GM19438 (cell line): ENCODE measurements at regions not wholly inside any gene's neighbourhood (a gene's known extent, or its start where the extent isn't known, plus 50 kb on each side); places are given as distances from the start of the nearest gene placed in this dataset.
"Not testable (repeated sequence)": the region's sequence is repeated elsewhere in the genome, so short reads cannot be mapped to it uniquely, and the experiment has no call there.

Experiments used
- ATAC-seq: cut with Tn5 transposase; IDR thresholded peaks from one replicate; pipeline ENCODE4 v1.9.1; 2021; ENCODE audit warnings: low read depth; ENCODE audit not compliant: unreplicated experiment

DNA sequence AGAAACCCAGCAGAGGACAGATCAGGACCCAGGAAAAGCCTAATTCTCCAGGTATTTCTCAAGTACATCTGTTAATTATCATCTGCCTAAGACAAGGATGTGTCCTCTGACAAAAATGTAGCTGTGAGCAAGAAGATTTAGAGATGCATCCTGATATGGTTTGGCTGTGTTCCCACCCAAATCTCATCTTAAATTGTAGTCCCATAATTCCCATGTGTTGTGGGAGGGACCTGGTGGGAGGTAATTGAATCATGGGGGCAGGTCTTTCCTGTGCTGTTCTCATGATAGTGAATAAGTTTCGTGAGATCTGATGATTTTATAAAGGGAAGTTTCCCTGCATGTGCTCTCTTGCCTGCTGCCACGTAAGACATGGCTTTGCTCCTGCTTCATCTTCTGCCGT is 381.8 kb downstream of the BUD13 start:
- no peak for ATAC-seq

- no peak for ATAC-seq
Observed at GRCh38 chr11:116388146-116388545, 384.6 kb downstream of the BUD13 start.

DNA sequence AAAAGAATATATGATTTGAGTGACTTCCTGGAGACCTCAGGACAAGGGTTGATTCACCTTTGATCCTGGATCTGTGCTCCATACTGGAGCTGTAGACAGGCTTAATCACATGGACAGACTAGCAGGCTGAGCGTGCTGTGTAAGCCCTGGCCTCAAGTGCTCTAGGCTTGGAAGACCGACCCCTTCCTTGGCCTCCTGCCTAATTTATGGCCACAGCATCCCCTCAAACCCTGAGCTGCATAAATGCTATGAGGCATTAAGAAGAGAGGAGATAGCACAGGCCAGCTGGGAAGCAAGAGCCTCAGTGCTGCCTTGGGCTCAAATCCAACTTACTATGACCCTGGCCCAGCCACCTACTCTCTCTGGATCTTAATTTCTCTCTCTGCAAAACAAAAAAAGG is 385.1 kb downstream of the BUD13 start:
- no peak for ATAC-seq

GRCh38 chr11:116386118-116386699 is 386.6 kb downstream of the BUD13 start:
- no peak for ATAC-seq

DNA sequence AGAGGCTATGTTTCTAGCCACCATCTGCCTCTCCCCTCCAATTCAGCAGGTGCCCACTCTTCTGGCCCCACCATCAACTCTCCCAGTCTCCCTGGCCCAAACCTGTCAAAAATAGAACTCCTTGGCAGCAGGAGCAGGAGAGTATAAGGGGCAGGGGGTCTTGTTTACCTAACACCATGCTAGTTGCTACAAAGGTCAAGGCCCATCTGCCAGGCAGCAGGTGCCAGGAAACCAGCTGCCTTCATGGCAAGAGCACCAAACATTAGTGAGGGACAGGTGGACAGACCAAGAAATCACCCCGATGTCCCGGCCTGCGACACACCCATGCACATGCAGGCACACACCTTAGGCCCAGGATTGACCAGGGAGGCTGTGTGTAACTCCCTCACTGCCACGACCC is 387.9 kb downstream of the BUD13 start:
- no peak for ATAC-seq

DNA sequence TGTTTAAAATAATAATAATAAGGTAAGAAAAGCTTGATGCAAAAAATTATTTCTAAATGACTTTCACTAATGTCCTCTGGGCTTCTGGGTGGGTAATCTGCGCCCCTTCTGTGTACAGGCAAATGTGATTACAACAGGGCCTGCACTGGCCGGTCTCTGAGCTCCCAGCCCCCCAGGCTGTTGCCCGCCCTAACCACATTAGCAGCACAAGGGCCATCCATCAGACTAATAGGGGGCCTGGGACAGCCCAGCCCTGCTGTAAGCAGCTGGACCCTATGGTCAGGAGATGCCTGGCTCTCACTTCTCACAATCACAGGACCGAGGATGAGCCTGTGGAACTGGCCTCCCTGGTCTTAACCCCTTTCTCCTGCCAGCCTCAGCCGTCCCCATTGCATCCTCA is 388.4 kb downstream of the BUD13 start:
- no peak for ATAC-seq

- no peak for ATAC-seq
Observed at GRCh38 chr11:116379185-116379828, 393.5 kb downstream of the BUD13 start.

GRCh38 chr11:116376547-116376946 is 396.2 kb downstream of the BUD13 start:
- no peak for ATAC-seq

DNA sequence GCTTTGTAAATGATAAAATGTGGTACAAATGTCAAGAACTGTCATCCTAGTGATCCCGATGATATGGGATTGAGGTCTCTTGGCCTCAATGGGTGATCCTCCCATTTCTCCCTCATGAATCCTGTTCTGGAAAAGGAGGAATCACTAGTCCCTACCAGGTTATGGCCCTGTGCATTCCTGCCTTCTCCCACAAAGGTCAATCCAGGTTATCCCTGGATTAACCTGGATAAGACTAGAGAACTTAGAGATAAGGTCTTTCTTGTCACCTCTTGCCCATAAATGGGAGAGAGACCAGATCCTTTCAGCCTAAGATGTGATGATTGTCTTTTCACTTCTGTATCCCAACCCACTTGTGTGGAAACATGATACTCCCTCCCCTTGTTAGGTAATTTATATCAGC is 396.7 kb downstream of the BUD13 start:
- ATAC-seq, result no peak

DNA sequence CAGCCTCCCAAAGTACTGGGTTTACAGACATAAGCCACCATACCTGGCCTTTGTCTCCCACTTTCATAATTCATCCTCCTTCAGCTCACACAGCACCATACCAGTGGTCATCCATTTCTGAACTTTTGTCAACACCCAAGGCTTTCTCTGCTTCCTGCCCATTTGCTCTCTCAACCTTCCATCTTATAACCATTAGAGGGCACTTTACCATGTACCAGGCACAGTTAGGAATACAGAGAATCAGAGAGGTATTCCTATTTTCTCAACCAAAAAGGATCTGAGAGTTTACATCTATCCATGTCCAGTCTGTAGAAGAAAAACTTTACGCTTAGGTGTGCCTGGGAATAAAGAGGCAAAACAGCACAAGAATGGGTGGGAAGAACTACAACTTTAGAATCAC is 397.6 kb downstream of the BUD13 start:
- ATAC-seq, result no peak

- ATAC-seq, result no peak
Observed at GRCh38 chr11:116374085-116374484, 398.7 kb downstream of the BUD13 start.

DNA sequence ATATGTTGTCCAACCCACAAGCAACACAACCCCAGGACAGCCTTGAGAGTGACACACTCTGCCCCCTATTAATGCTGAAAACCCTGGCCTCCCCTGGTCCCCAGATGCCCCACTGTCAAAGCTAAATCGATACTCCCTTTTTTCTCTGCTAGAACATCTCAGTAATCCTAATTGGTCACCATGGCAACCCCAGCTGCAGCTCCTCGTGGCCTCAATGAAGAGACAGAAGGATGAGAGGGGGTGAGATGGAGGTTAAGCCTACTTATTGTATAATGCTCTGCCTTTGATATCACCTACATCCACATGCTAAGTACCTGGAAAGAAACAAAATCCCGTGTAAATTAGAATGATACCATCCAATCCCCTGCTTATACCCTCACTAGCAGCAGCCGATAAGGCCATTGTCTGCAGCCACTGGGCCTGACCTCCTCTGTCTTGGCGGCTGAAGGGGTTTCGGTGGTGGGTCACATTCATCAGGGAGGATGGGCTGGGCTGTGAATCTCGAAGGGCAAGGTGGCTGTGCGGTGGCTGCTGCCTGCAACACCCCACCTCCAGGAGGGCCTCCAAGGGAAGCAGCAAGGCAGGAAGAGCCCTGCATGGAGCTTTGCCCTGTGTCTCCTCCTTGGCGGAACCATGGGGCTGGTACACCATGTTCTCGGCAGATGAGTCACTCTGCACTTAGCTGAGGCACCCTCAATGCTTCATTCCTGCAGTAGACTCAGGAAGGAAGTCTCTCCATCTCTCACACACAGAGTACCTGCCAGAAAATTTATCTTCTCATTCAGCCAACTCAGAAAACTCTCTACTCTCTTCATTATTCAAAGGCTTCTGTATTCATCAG is 399.5 kb downstream of the BUD13 start:
- no peak for ATAC-seq

- no peak for ATAC-seq
Observed at GRCh38 chr11:116371146-116371545, 401.6 kb downstream of the BUD13 start.

GRCh38 chr11:116368784-116369183 is 404.0 kb downstream of the BUD13 start:
- ATAC-seq, result no peak

GRCh38 chr11:116366980-116367645 is 405.7 kb downstream of the BUD13 start:
- ATAC-seq, result no peak

- ATAC-seq, result no peak
Observed at GRCh38 chr11:116366451-116366850, 406.3 kb downstream of the BUD13 start.

GRCh38 chr11:116364925-116365324 is 407.9 kb downstream of the BUD13 start:
- ATAC-seq, result not testable (repeated sequence)

DNA sequence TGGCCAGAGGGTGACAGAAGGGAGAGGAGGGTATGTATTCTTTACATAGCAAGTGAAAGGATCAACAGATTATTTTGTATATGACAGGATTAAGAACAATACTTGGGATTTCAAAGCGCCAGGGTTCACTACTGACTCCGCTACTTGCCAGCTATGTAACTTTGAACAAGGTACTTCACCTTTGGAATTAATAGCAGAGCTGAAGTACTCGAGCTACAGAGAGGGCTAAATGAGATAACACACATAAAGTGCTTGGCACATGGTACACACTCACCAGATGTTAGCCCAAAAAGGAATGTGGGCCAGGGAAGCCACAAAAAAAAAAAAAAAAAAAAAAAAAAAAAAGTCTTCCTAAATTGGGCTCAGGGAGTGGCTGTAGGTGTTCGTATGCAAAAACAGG is 408.4 kb downstream of the BUD13 start:
- no peak for ATAC-seq

DNA sequence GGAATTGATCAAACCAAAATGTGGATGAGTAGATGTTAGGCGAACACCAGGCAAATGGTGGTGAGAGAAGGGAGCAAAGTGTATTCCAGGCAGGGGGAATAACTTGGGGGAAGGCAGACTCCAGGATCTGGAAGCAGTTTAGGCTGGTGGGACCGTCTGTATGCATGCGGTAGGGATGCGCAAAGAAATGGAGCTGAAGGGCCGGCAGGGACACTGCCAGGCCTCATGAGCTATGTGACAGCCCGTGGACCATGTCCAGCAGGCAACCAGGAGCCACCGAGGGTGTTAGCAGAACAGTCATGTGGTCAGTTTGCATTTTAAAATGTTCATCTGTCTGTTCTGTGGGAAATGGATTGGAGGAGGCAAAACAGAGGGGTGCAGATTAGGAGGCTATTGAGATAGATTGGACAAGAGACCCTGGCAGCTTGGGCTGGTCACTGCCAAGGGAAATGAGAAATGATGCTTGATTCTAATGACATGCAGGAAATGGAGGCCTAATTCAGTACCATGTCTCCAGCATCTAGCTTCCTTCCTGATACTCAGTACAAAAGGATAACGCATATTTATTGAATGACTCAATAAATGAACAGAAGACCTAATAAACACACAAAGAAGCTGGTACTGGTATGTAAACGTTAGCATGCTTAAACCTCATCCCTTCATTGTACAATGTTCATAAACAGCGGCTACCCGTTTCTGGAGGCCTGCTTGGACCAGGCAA is 412.4 kb downstream of the BUD13 start:
- no peak for ATAC-seq

DNA sequence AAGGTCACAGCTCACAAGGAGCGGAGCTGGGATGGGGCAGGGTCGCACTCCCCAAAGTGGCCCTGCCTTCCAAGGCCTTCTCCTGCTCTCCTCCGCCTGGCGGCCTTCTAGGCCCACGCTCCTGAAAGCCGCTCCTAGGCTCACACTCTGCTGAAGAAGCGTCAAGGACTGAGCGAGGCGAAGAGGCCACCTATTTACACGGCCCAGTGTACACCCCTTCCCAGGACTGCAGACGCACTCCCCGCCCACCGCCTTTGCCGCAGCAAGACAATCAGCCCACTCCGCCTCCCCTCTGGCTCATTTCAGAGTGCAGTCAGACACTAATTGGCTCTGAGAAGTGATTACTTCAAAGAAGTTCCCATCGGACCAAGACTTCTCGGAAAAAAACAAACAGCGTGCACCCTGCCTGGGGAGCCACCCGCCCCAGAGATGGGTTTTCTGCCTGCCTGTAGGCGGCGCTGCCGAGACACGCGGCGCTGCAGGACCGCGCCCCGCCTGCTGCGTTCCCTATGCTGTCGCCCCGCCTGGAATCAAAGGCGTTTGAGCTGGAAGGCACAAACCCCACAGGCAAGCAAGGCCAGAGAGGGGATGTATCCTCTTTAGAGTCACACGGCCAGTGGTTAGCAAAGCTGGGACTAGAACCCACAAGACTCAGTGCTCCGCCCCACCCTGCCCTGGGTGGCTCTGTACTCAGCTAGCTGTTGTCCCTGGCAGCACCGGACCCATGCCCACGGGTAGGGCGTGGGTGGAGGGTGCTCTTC is 414.8 kb downstream of the BUD13 start:
- ATAC-seq, result no peak
